HEK293T (cell line): ENCODE measurements at regions not wholly inside any gene's neighbourhood (a gene's known extent, or its start where the extent isn't known, plus 50 kb on each side); places are given as distances from the start of the nearest gene placed in this dataset.

Experiments
- CTCF ChIA-PET: fragments of 350-600 bp; formaldehyde crosslinking; extraction: SDS; loops from one replicate; lab custom pipeline; 2021; ENCODE audit warnings: antibody characterized with exemption, inconsistent platforms; lab: Yijun Ruan, JAX
- POLR2A ChIA-PET: fragments of 350-600 bp; formaldehyde crosslinking; extraction: SDS; loops from one replicate; lab custom pipeline; 2020; ENCODE audit warnings: antibody characterized with exemption, inconsistent platforms; lab: Yijun Ruan, JAX
- DNase-seq: peaks from one replicate; pipeline ENCODE4 v3.0.0; 2012; ENCODE audit warnings: mixed read lengths; ENCODE audit errors: extremely low spot score
- ARNT ChIP-seq: fragments of 450-650 bp; IDR thresholded peaks from 2 replicates; pipeline ENCODE4 v1.6.1; 2017; ENCODE audit warnings: mild to moderate bottlenecking
- BHLHE40 ChIP-seq: fragments of 450-650 bp; IDR thresholded peaks from 2 replicates; pipeline ENCODE4 v1.6.1; 2016; ENCODE audit warnings: mild to moderate bottlenecking, moderate library complexity, borderline replicate concordance
- CTBP1 ChIP-seq: fragments of 450-650 bp; IDR thresholded peaks from 2 replicates; pipeline ENCODE4 v1.6.1; 2016; ENCODE audit warnings: borderline replicate concordance
- ELF4 ChIP-seq: fragments of 450-650 bp; IDR thresholded peaks from 2 replicates; pipeline ENCODE4 v1.6.1; 2017; ENCODE audit warnings: antibody characterized with exemption
- FOXA1 ChIP-seq: fragments of 450-650 bp; IDR thresholded peaks from 2 replicates; pipeline ENCODE4 v1.6.1; 2016; ENCODE audit warnings: mild to moderate bottlenecking
- FOXK2 ChIP-seq: fragments of 450-650 bp; IDR thresholded peaks from 2 replicates; pipeline ENCODE4 v1.6.1; 2016; ENCODE audit warnings: mild to moderate bottlenecking
- FOXM1 ChIP-seq: fragments of 450-650 bp; IDR thresholded peaks from 2 replicates; pipeline ENCODE4 v1.6.1; 2017; ENCODE audit warnings: mild to moderate bottlenecking, borderline replicate concordance
- HDGF ChIP-seq: fragments of 450-650 bp; IDR thresholded peaks from 2 replicates; pipeline ENCODE4 v1.6.1; 2017; ENCODE audit warnings: antibody characterized with exemption, borderline replicate concordance
- L3MBTL2 ChIP-seq: fragments of 450-650 bp; conservative IDR thresholded peaks from 2 replicates; pipeline ENCODE4 v1.6.1; 2016; ENCODE audit warnings: mild to moderate bottlenecking
- LEF1 ChIP-seq: fragments of 450-650 bp; IDR thresholded peaks from 2 replicates; pipeline ENCODE4 v1.6.1; 2017; ENCODE audit warnings: mild to moderate bottlenecking, borderline replicate concordance
- NFRKB ChIP-seq: fragments of 450-650 bp; IDR thresholded peaks from 2 replicates; pipeline ENCODE4 v1.6.1; 2016; ENCODE audit warnings: mild to moderate bottlenecking, moderate library complexity
- PKNOX1 ChIP-seq: fragments of 450-650 bp; IDR thresholded peaks from 2 replicates; pipeline ENCODE4 v1.6.1; 2016
- SP1 ChIP-seq: fragments of 450-650 bp; IDR thresholded peaks from 2 replicates; pipeline ENCODE4 v1.6.1; 2017
- SUZ12 ChIP-seq: fragments of 450-650 bp; IDR thresholded peaks from 2 replicates; pipeline ENCODE4 v1.6.1; 2016; ENCODE audit warnings: mild to moderate bottlenecking
- TARDBP ChIP-seq: fragments of 450-650 bp; IDR thresholded peaks from 2 replicates; pipeline ENCODE4 v1.6.1; 2016
- ZNF384 ChIP-seq: fragments of 450-650 bp; IDR thresholded peaks from 2 replicates; pipeline ENCODE4 v1.6.1; 2016

- no peak for DNase-seq
- CTCF ChIA-PET = no interaction called here
- no peak for TF ChIP-seq ELF4
- no peak for TF ChIP-seq L3MBTL2
- TF ChIP-seq ARNT = no peak
- no peak for TF ChIP-seq FOXM1
- no peak for TF ChIP-seq BHLHE40
- TF ChIP-seq FOXK2 = no peak
- TF ChIP-seq CTBP1 = no peak
- no peak for TF ChIP-seq HDGF
- TF ChIP-seq ZNF384 = no peak
- TF ChIP-seq FOXA1 = no peak
- POLR2A ChIA-PET = no interaction called here
Observed at GRCh38 chr20:22232473-22232872, 351.9 kb downstream of the FOXA2 start.

- ChIA-PET POLR2A (no interaction called here), CTCF (no interaction called here)
- TF ChIP-seq L3MBTL2 = no peak
- no peak for TF ChIP-seq TARDBP
- TF ChIP-seq FOXA1 = no peak
- TF ChIP-seq FOXK2 = no peak
- TF ChIP-seq ELF4 = no peak
- no peak for TF ChIP-seq FOXM1
- no peak for TF ChIP-seq SP1
- no peak for TF ChIP-seq ZNF384
- DNase-seq = no peak
Observed at GRCh38 chr20:22226849-22227700, 357.3 kb downstream of the FOXA2 start.

- no peak for DNase-seq
- ChIA-PET POLR2A (no interaction called here), CTCF (no interaction called here)
- TF ChIP-seq SUZ12 (no peak), CTBP1 (no peak), NFRKB (no peak), ELF4 (no peak), PKNOX1 (no peak), ZNF384 (no peak), ARNT (no peak), FOXM1 (no peak), BHLHE40 (no peak)
Observed at GRCh38 chr20:22223236-22223635, 361.1 kb downstream of the FOXA2 start.

GRCh38 chr20:22217712-22218352 is 366.5 kb downstream of the FOXA2 start:
- no peak for DNase-seq
- ChIA-PET POLR2A (no interaction called here), CTCF (no interaction called here)
- TF ChIP-seq PKNOX1 (no peak), BHLHE40 (no peak), ELF4 (no peak), ZNF384 (no peak), L3MBTL2 (no peak), CTBP1 (no peak), ARNT (no peak), FOXM1 (no peak), HDGF (no peak), FOXA1 (no peak), SUZ12 (no peak), SP1 (no peak), TARDBP (no peak), LEF1 (no peak), NFRKB (no peak), FOXK2 (no peak)

GRCh38 chr20:22216984-22217383 is 367.4 kb downstream of the FOXA2 start:
- POLR2A ChIA-PET = no interaction called here
- CTCF ChIA-PET = no interaction called here
- no peak for DNase-seq
- TF ChIP-seq NFRKB = no peak
- TF ChIP-seq FOXM1 = no peak
- no peak for TF ChIP-seq L3MBTL2
- TF ChIP-seq SUZ12 = no peak
- no peak for TF ChIP-seq FOXA1
- TF ChIP-seq HDGF = no peak
- no peak for TF ChIP-seq TARDBP

GRCh38 chr20:22214296-22214695 is 370.1 kb downstream of the FOXA2 start:
- no peak for DNase-seq
- TF ChIP-seq SUZ12 (no peak), SP1 (no peak), ARNT (no peak), FOXA1 (no peak), HDGF (no peak), CTBP1 (no peak), BHLHE40 (no peak), FOXM1 (no peak), NFRKB (no peak), PKNOX1 (no peak), LEF1 (no peak), TARDBP (no peak)
- ChIA-PET CTCF (interaction anchor here (0.6 kb wide), 1 partner anchor 99 kb away, joined by 3 read pairs; no protein-coding TSS in a partner anchor), POLR2A (no interaction called here)
